Brain microvascular endothelial cell (primary cell): ENCODE measurements at regions not wholly inside any gene's neighbourhood (a gene's known extent, or its start where the extent isn't known, plus 50 kb on each side); places are given as distances from the start of the nearest gene placed in this dataset.
"Not testable (repeated sequence)": the region's sequence is repeated elsewhere in the genome, so short reads cannot be mapped to it uniquely, and the experiment has no call there.

Source experiments
- DNase-seq: peaks from one replicate; pipeline ENCODE4 v3.0.0-alpha.2; 2020
- H3K27ac ChIP-seq: fragments of 250-450 bp; sonication (Bioruptor Pico); 2 replicates; pipeline ENCODE4 v1.5.1; 2020; ENCODE audit warnings: mild to moderate bottlenecking, moderate library complexity
- H3K27me3 ChIP-seq: fragments of 250-450 bp; sonication (Bioruptor Pico); replicated peaks from 2 replicates; pipeline ENCODE4 v1.5.1; 2020; ENCODE audit warnings: mild to moderate bottlenecking
- H3K36me3 ChIP-seq: fragments of 250-450 bp; sonication (Bioruptor Pico); replicated peaks from 2 replicates; pipeline ENCODE4 v1.5.1; 2020; ENCODE audit warnings: mild to moderate bottlenecking
- H3K4me3 ChIP-seq: 2 replicates; pipeline ENCODE4 v1.5.1; 2011; ENCODE audit warnings: low read depth, mild to moderate bottlenecking, control low read depth, low read length, moderate library complexity
- CTCF ChIP-seq: IDR thresholded peaks from 2 replicates; pipeline ENCODE4 v1.5.1; 2011; ENCODE audit warnings: low read depth, mild to moderate bottlenecking, moderate library complexity, low read length, control low read depth, inconsistent platforms; ENCODE audit errors: missing control alignments
- in situ Hi-C: cut with HindIII; loops from 2 replicates; pipeline ENCODE4 v1.10.0; 2017; ENCODE audit warnings: low sequenced_read_pairs, low pct_ligation_motif_present

- no peak overlapping the region for H3K27ac ChIP-seq
- TF ChIP-seq CTCF = no peak
- H3K27me3 ChIP-seq = no peaks in the 10 kb centered on the region
- in situ Hi-C loops = no loop called here
- H3K4me3 ChIP-seq = no peak overlapping the region
- no peaks in the 10 kb centered on the region for H3K36me3 ChIP-seq
- no peak for DNase-seq
These were observed 406.1 kb downstream of the RPS6KC1 start for GRCh38 chr1:213457186-213457585.

GRCh38 chr1:213457733-213458132 is 406.7 kb downstream of the RPS6KC1 start:
- Histone ChIP-seq H3K4me3 (no peak overlapping the region), H3K27me3 (no peaks in the 10 kb centered on the region), H3K36me3 (no peaks in the 10 kb centered on the region), H3K27ac (no peak overlapping the region)
- TF ChIP-seq CTCF = no peak
- in situ Hi-C loops = no loop called here
- no peak for DNase-seq

- H3K36me3 ChIP-seq, H3K27ac ChIP-seq, DNase-seq, in situ Hi-C loops, H3K4me3 ChIP-seq, H3K27me3 ChIP-seq: not testable (repeated sequence)
These were observed 411.3 kb downstream of the RPS6KC1 start for GRCh38 chr1:213462374-213462773.

- no peak overlapping the region for H3K4me3 ChIP-seq
- DNase-seq = no peak
- no peaks in the 10 kb centered on the region for H3K36me3 ChIP-seq
- no peak for TF ChIP-seq CTCF
- H3K27me3 ChIP-seq = no peaks in the 10 kb centered on the region
- in situ Hi-C loops = no loop called here
- H3K27ac ChIP-seq = no peak overlapping the region
These were observed 413.9 kb downstream of the RPS6KC1 start for GRCh38 chr1:213464786-213465460.

GRCh38 chr1:213466541-213466940 is 415.5 kb downstream of the RPS6KC1 start:
- Histone ChIP-seq H3K4me3 (no peak overlapping the region), H3K27ac (no peak overlapping the region), H3K27me3 (no peaks in the 10 kb centered on the region), H3K36me3 (no peaks in the 10 kb centered on the region)
- TF ChIP-seq CTCF = no peak
- DNase-seq = no peak
- in situ Hi-C loops = no loop called here

- Histone ChIP-seq H3K4me3 (no peak overlapping the region), H3K27me3 (no peaks in the 10 kb centered on the region), H3K27ac (no peak overlapping the region), H3K36me3 (no peaks in the 10 kb centered on the region)
- no peak for DNase-seq
- TF ChIP-seq CTCF = no peak
- in situ Hi-C loops = no loop called here
These were observed 423.0 kb downstream of the RPS6KC1 start for GRCh38 chr1:213474054-213474453.
